Spleen (tissue), 11 donors: ENCODE measurements at regions not wholly inside any gene's neighbourhood (a gene's known extent, or its start where the extent isn't known, plus 50 kb on each side); places are given as distances from the start of the nearest gene placed in this dataset.
"Not testable (repeated sequence)": the region's sequence is repeated elsewhere in the genome, so short reads cannot be mapped to it uniquely, and the experiment has no call there.

Experiments used
- DNase-seq: peaks from one replicate; pipeline ENCODE4 v3.0.0-alpha.2; 2020
- H3K27ac ChIP-seq, 8 donors: fragments of 200-600 bp; sonication (generic) in 7 of 8; 1 replicate in 4 of 8; 2 replicates in 4 of 8; pipeline versions ENCODE4 v1.5.0 to v1.8.0; 2016 to 2021; ENCODE audit warnings: inconsistent platforms in 4 of 8, mild to moderate bottlenecking in 4 of 8, moderate library complexity in 1 of 8
- H3K27me3 ChIP-seq, 7 donors: fragments of 200-600 bp; sonication (generic) in 6 of 7; replicated peaks in 1 of 7; 1 replicate in 4 of 7; 2 replicates in 3 of 7; pipeline versions ENCODE4 v1.5.0 to v1.8.0; 2016 to 2021; ENCODE audit warnings: inconsistent platforms in 3 of 7, mild to moderate bottlenecking in 1 of 7
- H3K36me3 ChIP-seq, 6 donors: fragments of 200-600 bp; sonication (generic) in 5 of 6; 1 replicate in 4 of 6; 2 replicates in 2 of 6; pipeline versions ENCODE4 v1.5.0 to v1.8.0; 2016 to 2021; ENCODE audit warnings: inconsistent platforms in 2 of 6
- H3K4me1 ChIP-seq, 6 donors: fragments of 200-600 bp; sonication (generic) in 5 of 6; 1 replicate in 3 of 6; 2 replicates in 3 of 6; pipeline versions ENCODE4 v1.5.0 to v1.8.0; 2016 to 2021; ENCODE audit warnings: inconsistent platforms in 3 of 6
- H3K4me3 ChIP-seq, 8 donors: fragments of 200-600 bp; sonication (generic) in 7 of 8; 1 replicate in 4 of 8; 2 replicates in 4 of 8; pipeline versions ENCODE4 v1.5.0 to v1.8.0; 2016 to 2021; ENCODE audit warnings: inconsistent platforms in 4 of 8, mild to moderate bottlenecking in 4 of 8, moderate library complexity in 2 of 8
- H3K9me3 ChIP-seq, 8 donors: fragments of 200-600 bp; sonication (generic) in 7 of 8; 1 replicate in 4 of 8; 2 replicates in 4 of 8; pipeline versions ENCODE4 v1.5.0 to v1.8.0; 2016 to 2021; ENCODE audit warnings: inconsistent platforms in 4 of 8
- POLR2A ChIP-seq, 3 donors: fragments of 450-650 bp; IDR thresholded peaks; one replicate each; pipeline ENCODE4 v1.5.1; 2017; ENCODE audit warnings: antibody characterized with exemption in 3 of 3, mild to moderate bottlenecking in 1 of 3
- POLR2AphosphoS5 ChIP-seq, 3 donors: sonication (generic); formaldehyde crosslinking; IDR thresholded peaks; one replicate each; pipeline ENCODE4 v1.5.1; 2017; ENCODE audit warnings: antibody characterized with exemption in 3 of 3
- WGBS, 5 donors: extraction: QIAGEN DNeasy Blood & Tissue Kit in 3 of 5; methylation state at CpG; one replicate each; pipeline versions ENCODE4 v1.1.5 to v1.1.7; 2013 to 2018; 5-methylcytosine and 5-hydroxymethylcytosine counted together
- intact Hi-C: fragments of 100-400 bp; cut with DNase I; formaldehyde crosslinking; loops from one replicate; pipeline ENCODE4 v1.15.0; 2023; ENCODE audit warnings: low total_unique reads
- TF ChIP-seq, protein P1 (sequence below), 11 experiments: fragments of 200-600 bp in 7 of 11; fragments of 450-650 bp in 4 of 11; sonication (generic) in 4 of 11; IDR thresholded peaks in 8 of 11; conservative IDR thresholded peaks in 3 of 11; 1 replicate in 7 of 11; 2 replicates in 4 of 11; pipeline versions ENCODE4 v1.4.0 to v1.8.0; 2016 to 2021; ENCODE audit warnings: antibody characterized with exemption in 11 of 11, inconsistent platforms in 4 of 11, mild to moderate bottlenecking in 1 of 11
- donor health status: healthy with polysubstance abuse.
- donor health status: DM: no; HTN: no; CAD: no; lungs with moderate emphysema.
- donor health status: DM: no; HTN: no; CAD: no.
- donor health status: Bipolar disorder and iron deficiency.
- donor health status: healthy.
- donor health status: DM: no; HTN: no; CAD: no.
- donor health status: DM: yes; HTN: yes; CAD: no.

DNA sequence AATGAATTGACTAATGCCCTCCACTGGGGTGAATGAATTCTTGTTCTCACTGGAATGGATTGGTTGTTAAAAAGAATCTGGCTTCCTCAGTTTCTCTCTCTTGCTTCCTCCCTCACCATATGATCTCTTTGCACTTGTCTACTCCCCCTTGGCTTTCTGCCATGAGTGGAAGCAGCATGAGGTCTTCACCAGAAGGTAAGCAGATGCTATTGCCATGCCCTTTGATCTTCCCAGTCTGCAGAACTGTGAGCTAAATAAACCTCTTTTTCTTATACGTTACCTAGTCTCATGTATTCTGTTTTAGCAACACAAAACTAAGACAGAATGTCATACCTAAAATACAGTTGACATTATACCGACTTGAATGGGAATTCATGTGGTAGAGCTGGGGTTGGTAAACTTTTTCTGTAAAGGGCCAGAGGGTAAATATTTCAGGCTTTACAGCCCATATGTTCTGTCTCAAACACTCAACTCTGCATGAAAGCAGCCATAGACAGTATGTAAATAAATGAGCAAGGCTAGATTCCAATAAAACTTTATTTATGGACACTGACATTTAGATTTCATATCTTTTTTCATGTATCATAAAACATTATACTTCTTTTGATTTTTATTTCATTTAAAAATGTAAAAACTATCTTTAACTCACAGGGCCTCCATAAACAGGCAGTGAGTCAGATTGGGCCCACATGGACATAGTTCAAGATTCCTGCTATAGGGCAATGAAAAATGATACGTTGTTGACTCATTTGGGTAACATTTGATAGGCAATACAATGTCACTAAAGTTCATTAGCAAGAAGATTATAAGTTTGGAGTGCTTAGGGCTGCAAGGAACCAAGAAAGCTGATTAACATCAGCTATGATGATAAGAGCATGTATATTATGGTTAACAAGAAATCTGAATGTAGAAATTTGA, 79.4 kb upstream of the TLE4 start:
- no peak for DNase-seq
- TF ChIP-seq, protein P1, sequence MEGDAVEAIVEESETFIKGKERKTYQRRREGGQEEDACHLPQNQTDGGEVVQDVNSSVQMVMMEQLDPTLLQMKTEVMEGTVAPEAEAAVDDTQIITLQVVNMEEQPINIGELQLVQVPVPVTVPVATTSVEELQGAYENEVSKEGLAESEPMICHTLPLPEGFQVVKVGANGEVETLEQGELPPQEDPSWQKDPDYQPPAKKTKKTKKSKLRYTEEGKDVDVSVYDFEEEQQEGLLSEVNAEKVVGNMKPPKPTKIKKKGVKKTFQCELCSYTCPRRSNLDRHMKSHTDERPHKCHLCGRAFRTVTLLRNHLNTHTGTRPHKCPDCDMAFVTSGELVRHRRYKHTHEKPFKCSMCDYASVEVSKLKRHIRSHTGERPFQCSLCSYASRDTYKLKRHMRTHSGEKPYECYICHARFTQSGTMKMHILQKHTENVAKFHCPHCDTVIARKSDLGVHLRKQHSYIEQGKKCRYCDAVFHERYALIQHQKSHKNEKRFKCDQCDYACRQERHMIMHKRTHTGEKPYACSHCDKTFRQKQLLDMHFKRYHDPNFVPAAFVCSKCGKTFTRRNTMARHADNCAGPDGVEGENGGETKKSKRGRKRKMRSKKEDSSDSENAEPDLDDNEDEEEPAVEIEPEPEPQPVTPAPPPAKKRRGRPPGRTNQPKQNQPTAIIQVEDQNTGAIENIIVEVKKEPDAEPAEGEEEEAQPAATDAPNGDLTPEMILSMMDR (IDR thresholded peaks at IDR 0.05 in 8 of 11, conservative IDR thresholded peaks at IDR 0.05 in 3 of 11): no peak
- TF ChIP-seq POLR2AphosphoS5 (IDR thresholded peaks at IDR 0.05): no peak
- no peak for TF ChIP-seq POLR2A (IDR thresholded peaks at IDR 0.05)
- no peak overlapping the region for H3K4me3 ChIP-seq
- intact Hi-C loops: no loop called here
- no peak overlapping the region for H3K27ac ChIP-seq
- no peaks in the 10 kb centered on the region for H3K27me3 ChIP-seq
- no peaks in the 10 kb centered on the region for H3K36me3 ChIP-seq
- peaks cover 0 to 13% (median 0%) of the 10 kb centered on the region in 8 donors for H3K9me3 ChIP-seq
- WGBS, 5 donors: 84 to 96% (median 89%) methylated on average over 3 of the region's 3 CpGs
- H3K4me1 ChIP-seq: no peaks in the 10 kb centered on the region

DNA sequence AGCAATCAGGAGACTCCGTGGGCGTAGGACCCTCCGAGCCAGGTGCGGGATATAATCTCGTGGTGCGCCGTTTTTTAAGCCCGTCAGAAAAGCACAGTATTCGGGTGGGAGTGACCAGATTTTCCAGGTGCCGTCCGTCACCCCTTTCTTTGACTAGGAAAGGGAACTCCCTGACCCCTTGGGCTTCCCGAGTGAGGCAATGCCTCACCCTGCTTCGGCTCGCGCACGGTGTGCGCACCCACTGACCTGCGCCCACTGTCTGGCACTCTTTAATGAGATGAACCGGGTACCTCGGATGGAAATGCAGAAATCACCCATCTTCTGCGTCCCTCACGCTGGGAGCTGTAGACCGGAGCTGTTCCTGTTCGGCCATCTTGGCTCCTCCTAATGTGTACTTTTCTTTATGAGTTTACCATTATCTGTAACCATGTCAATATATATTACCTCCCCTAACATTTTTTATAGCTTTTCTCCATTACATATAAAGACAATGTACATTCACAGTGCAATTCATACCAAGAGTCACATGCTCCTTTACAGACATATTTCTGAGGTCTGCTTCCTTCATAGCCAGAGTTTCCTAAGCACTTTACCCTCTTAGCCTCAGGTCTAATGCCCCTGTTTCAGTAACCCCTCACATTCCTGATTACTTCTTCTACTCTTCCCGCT, 71.4 kb upstream of the TLE4 start:
- H3K27ac ChIP-seq, H3K4me3 ChIP-seq, H3K4me1 ChIP-seq, DNase-seq, H3K27me3 ChIP-seq, intact Hi-C loops, H3K36me3 ChIP-seq, H3K9me3 ChIP-seq: not testable (repeated sequence)
- 91 to 97% (median 95%) methylated on average over 25 of the region's 25 CpGs for WGBS, 5 donors

DNA sequence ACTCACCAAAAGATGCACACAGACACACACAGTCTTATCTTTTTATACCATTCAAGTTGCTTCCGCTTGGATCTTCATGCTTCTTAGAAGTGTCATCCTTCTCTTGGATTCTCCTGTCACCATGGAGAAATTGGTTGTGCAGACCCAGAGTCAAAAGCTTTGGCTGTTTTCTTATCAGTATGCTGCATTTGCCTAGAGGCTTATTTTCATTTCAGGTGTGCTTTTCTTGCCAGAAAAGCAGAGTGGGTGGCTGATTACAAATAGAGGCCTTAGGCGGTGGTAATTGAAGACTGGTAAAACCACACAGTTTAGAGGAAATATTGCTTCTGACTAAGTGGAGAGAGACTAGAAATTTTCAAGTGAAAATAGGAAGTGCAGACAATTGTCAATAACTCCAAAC, 70.2 kb upstream of the TLE4 start:
- no peaks in the 10 kb centered on the region for H3K4me1 ChIP-seq

DNA sequence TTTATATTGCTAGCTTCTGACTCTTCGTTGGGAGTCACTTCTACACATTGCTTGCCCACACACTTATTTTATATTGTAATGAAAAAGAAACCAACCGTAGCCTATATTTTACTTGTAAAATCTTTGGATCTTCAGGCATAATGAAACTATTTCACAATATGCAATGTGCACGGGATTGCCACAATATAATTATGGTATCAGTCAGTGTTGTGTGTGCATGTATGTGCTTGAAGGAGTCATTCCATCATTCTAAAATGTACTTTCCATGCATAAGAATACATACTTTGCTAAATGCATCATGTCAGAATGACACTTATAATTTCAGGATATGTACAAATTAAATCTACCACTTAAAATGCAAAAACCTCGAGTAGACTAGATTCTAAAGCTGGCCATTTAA, 64.0 kb upstream of the TLE4 start:
- WGBS, 5 donors: 80 to 89% (median 86%) methylated on average over 4 of the region's 4 CpGs
- Histone ChIP-seq H3K9me3 (no peaks in the 10 kb centered on the region), H3K36me3 (no peaks in the 10 kb centered on the region), H3K27ac (no peak overlapping the region), H3K4me3 (no peak overlapping the region), H3K4me1 (no peaks in the 10 kb centered on the region), H3K27me3 (no peaks in the 10 kb centered on the region)
- no peak for TF ChIP-seq POLR2AphosphoS5 (IDR thresholded peaks at IDR 0.05)
- TF ChIP-seq POLR2A (IDR thresholded peaks at IDR 0.05): no peak
- TF ChIP-seq, protein P1 (IDR thresholded peaks at IDR 0.05 in 8 of 11, conservative IDR thresholded peaks at IDR 0.05 in 3 of 11): no peak
- intact Hi-C loops: no loop called here
- no peak for DNase-seq

More for the DNA sequence above, 70.2 kb upstream of the TLE4 start:
- H3K9me3 ChIP-seq: no peaks in the 10 kb centered on the region
- no peak for DNase-seq
- no peaks in the 10 kb centered on the region for H3K36me3 ChIP-seq
- no peak for TF ChIP-seq POLR2A (IDR thresholded peaks at IDR 0.05)
- H3K27me3 ChIP-seq: no peaks in the 10 kb centered on the region
- H3K4me3 ChIP-seq: no peak overlapping the region
- WGBS, 5 donors: 70 to 78% (median 75%) methylated on average over 2 of the region's 2 CpGs
- H3K27ac ChIP-seq: no peak overlapping the region
- intact Hi-C loops: no loop called here

DNA sequence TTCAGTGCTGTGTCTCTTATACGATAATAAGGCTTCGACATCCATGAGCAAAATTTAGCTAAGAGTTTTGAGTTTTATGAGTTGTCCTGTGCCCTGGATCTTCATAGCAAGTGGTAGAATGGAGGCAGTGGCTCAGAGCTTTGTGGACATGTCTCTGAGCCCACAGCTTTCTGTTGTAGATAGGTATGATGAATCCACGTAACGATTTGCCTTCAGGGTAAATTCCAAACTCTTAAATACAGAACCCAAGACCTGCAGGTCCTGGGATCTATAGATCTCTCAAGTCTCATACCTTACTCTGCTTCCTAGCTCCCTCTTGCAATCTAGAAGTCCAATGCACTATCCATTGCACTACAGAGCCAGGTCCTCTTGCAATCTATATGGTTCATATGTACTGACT, 59.5 kb upstream of the TLE4 start:
- intact Hi-C loops: no loop called here

More for the DNA sequence above, 59.5 kb upstream of the TLE4 start:
- TF ChIP-seq, protein P1 (IDR thresholded peaks at IDR 0.05 in 8 of 11, conservative IDR thresholded peaks at IDR 0.05 in 3 of 11): no peak
- TF ChIP-seq POLR2AphosphoS5 (IDR thresholded peaks at IDR 0.05): no peak
- no peaks in the 10 kb centered on the region for H3K4me1 ChIP-seq
- H3K9me3 ChIP-seq: no peaks in the 10 kb centered on the region
- no peaks in the 10 kb centered on the region for H3K27me3 ChIP-seq
- 90 to 100% (median 92%) methylated on average over 4 of the region's 4 CpGs for WGBS, 5 donors
- H3K36me3 ChIP-seq: no peaks in the 10 kb centered on the region
- no peak overlapping the region for H3K4me3 ChIP-seq
- no peak for DNase-seq
- H3K27ac ChIP-seq: no peak overlapping the region
